ENCODE measurements at regions not wholly inside any gene's neighbourhood (a gene's known extent, or its start where the extent isn't known, plus 50 kb on each side); places are given as distances from the start of the nearest gene placed in this dataset.

DNA sequence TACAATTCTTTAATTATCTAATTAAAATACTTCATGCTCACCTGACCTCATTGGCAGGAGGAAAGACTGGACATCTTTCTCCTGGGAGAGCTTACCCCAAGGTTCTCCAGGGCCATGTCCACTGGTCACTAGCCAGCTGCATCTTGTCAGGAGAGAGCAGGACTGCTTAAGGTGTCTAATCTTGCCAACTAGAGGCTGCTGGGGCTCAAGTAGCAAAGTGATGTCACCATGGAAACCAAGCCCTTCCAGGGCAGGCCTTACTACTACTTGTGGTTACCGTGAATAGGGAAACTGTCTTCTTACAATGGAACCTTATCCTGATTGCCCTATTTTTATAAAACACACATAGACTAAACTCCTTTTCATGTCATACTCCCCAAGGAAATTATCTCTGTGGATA is 376.4 kb downstream of the SNAPC1 start:
- TF ChIP-seq CTCF (IDR thresholded peaks at IDR 0.05) (no peak), ZFX (IDR thresholded peaks at IDR 0.05; ENCODE audit: borderline replicate concordance) (no peak)

All from 22Rv1 (cell line).